OCI-LY1 (cell line): ENCODE measurements at regions not wholly inside any gene's neighbourhood (a gene's known extent, or its start where the extent isn't known, plus 50 kb on each side); places are given as distances from the start of the nearest gene placed in this dataset.

Source experiments
- H2AFZ ChIP-seq: fragments of 200-600 bp; sonication (generic), shearing (Covaris generic); 2 replicates; pipeline ENCODE4 v1.6.0; 2014; ENCODE audit warnings: antibody characterized with exemption, mild to moderate bottlenecking, low read length
- H3F3A ChIP-seq: fragments of 200-600 bp; sonication (generic), shearing (Covaris generic); 2 replicates; pipeline ENCODE4 v1.6.0; 2014; ENCODE audit warnings: mild to moderate bottlenecking, antibody characterized with exemption, low read length, moderate library complexity; ENCODE audit not compliant: insufficient read depth
- H3K27ac ChIP-seq: fragments of 200-600 bp; sonication (generic); 2 replicates; pipeline ENCODE4 v1.5.1; 2014; ENCODE audit warnings: low read length, mixed run types, mild to moderate bottlenecking, low read depth; ENCODE audit not compliant: poor library complexity, severe bottlenecking
- H3K27me3 ChIP-seq: fragments of 200-600 bp; sonication (generic); 2 replicates; pipeline ENCODE4 v1.6.0; 2014; ENCODE audit warnings: antibody characterized with exemption, mild to moderate bottlenecking, low read length, moderate library complexity; ENCODE audit not compliant: insufficient read depth
- H3K36me3 ChIP-seq: fragments of 200-600 bp; sonication (generic); 2 replicates; pipeline ENCODE4 v1.6.1; 2014; ENCODE audit warnings: mild to moderate bottlenecking, antibody characterized with exemption, low read length, moderate library complexity, mixed read lengths; ENCODE audit not compliant: insufficient read depth
- H3K4me1 ChIP-seq: fragments of 200-600 bp; sonication (generic); 2 replicates; pipeline ENCODE4 v1.5.1; 2014; ENCODE audit warnings: mild to moderate bottlenecking, low read length, moderate library complexity; ENCODE audit not compliant: insufficient read depth, severe bottlenecking
- H3K4me2 ChIP-seq: fragments of 200-600 bp; sonication (generic), shearing (Covaris generic); 2 replicates; pipeline ENCODE4 v1.6.1; 2014; ENCODE audit warnings: low read length
- H3K4me3 ChIP-seq: fragments of 200-600 bp; sonication (generic); 2 replicates; pipeline ENCODE4 v1.5.1; 2014; ENCODE audit warnings: low read length, low read depth, mild to moderate bottlenecking, mixed read lengths; ENCODE audit not compliant: poor library complexity, severe bottlenecking
- H3K79me2 ChIP-seq: fragments of 200-600 bp; shearing (Covaris generic); 2 replicates; pipeline ENCODE4 v1.6.1; 2016; ENCODE audit warnings: mixed run types, low read length, mixed read lengths; ENCODE audit not compliant: insufficient read depth
- H3K9ac ChIP-seq: fragments of 200-600 bp; sonication (generic), shearing (Covaris generic); 2 replicates; pipeline ENCODE4 v1.6.1; 2014; ENCODE audit warnings: mild to moderate bottlenecking, low read length, mixed read lengths
- H3K9me2 ChIP-seq: fragments of 200-600 bp; sonication (generic), shearing (Covaris generic); 2 replicates; pipeline ENCODE4 v1.6.1; 2014; ENCODE audit warnings: low read depth, mild to moderate bottlenecking, low read length, mixed read lengths
- H3K9me3 ChIP-seq: fragments of 200-600 bp; shearing (Covaris generic); 2 replicates; pipeline ENCODE4 v1.6.1; 2014; ENCODE audit warnings: low read length, mixed read lengths
- H4K20me1 ChIP-seq: fragments of 200-600 bp; sonication (generic), shearing (Covaris generic); 2 replicates; pipeline ENCODE4 v1.6.0; 2016; ENCODE audit warnings: mild to moderate bottlenecking, low read length; ENCODE audit not compliant: insufficient read depth
- EZH2 ChIP-seq: fragments of 200-600 bp; sonication (generic), shearing (Covaris generic); IDR thresholded peaks from 2 replicates; pipeline ENCODE4 v1.8.0; 2017; ENCODE audit warnings: borderline replicate concordance, mixed run types, mild to moderate bottlenecking, antibody characterized with exemption, low read length, moderate library complexity, mixed read lengths
- TF ChIP-seq, protein P1 (sequence below): fragments of 200-600 bp; sonication (generic), shearing (Covaris generic); IDR thresholded peaks from 2 replicates; pipeline ENCODE4 v1.5.1; 2017; ENCODE audit warnings: mild to moderate bottlenecking, antibody characterized with exemption, low read length, moderate library complexity, mixed read lengths

DNA sequence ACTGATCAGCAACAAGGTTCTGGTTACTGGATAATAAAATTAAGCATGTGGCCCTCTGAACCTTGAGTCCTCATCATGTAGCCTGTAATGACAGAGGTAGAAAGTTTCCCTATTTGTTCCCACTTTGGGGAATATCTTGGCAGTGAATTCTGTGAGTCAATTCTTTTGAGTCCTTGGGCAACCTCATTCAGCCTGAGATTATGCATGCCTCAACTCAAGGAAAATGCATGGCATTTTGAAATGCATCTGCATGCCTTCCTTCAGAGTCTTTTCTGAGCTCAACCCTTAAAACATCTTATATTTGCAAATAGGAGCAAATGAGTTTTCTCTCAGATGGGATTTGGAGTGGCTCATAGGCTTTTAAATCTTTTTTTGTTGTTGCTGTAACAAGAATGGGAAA, 218.1 kb upstream of the CD180 start:
- Histone ChIP-seq H3K4me1 (no peaks in the 10 kb centered on the region), H3K9me2 (no peaks in the 10 kb centered on the region)

DNA sequence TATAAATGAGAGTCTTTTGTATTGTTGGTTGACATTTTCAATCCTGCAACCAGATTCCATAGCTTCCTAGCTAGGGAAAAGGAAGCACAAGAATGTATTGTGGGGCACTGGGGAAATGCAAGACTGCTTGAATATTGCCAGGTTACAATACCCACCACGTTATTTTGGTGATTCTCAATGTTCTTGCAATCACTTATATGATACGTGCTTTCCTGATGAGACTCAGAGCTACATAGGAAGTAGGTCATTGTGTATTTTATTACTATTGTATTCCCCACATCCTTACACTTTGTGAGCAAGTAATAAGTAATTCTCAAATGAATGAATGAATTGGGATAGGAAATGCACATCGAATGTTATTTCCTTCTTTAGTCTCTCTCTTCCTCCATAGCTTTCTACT, 217.1 kb upstream of the CD180 start:
- no peak for TF ChIP-seq EZH2
- TF ChIP-seq, protein P1, sequence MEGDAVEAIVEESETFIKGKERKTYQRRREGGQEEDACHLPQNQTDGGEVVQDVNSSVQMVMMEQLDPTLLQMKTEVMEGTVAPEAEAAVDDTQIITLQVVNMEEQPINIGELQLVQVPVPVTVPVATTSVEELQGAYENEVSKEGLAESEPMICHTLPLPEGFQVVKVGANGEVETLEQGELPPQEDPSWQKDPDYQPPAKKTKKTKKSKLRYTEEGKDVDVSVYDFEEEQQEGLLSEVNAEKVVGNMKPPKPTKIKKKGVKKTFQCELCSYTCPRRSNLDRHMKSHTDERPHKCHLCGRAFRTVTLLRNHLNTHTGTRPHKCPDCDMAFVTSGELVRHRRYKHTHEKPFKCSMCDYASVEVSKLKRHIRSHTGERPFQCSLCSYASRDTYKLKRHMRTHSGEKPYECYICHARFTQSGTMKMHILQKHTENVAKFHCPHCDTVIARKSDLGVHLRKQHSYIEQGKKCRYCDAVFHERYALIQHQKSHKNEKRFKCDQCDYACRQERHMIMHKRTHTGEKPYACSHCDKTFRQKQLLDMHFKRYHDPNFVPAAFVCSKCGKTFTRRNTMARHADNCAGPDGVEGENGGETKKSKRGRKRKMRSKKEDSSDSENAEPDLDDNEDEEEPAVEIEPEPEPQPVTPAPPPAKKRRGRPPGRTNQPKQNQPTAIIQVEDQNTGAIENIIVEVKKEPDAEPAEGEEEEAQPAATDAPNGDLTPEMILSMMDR = no peak
- Histone ChIP-seq H3K4me3 (no peak overlapping the region), H3K9me3 (no peaks in the 10 kb centered on the region), H3K36me3 (no peaks in the 10 kb centered on the region), H3K27ac (no peak overlapping the region), H2AFZ (no peak overlapping the region), H3K9ac (no peak overlapping the region), H3K9me2 (no peaks in the 10 kb centered on the region), H3K79me2 (no peaks in the 10 kb centered on the region), H3K4me2 (no peak overlapping the region), H3K4me1 (no peaks in the 10 kb centered on the region), H3F3A (no peaks in the 10 kb centered on the region), H4K20me1 (no peaks in the 10 kb centered on the region), H3K27me3 (no peaks in the 10 kb centered on the region)

More for the DNA sequence above, 218.1 kb upstream of the CD180 start:
- Histone ChIP-seq H3K9me3 (no peaks in the 10 kb centered on the region), H3K79me2 (no peaks in the 10 kb centered on the region), H3F3A (no peaks in the 10 kb centered on the region), H3K4me2 (no peak overlapping the region), H3K27me3 (no peaks in the 10 kb centered on the region), H3K36me3 (no peaks in the 10 kb centered on the region), H3K27ac (no peak overlapping the region), H2AFZ (no peak overlapping the region), H3K4me3 (no peak overlapping the region), H3K9ac (no peak overlapping the region), H4K20me1 (no peaks in the 10 kb centered on the region)
- TF ChIP-seq, protein P1 = no peak
- no peak for TF ChIP-seq EZH2

DNA sequence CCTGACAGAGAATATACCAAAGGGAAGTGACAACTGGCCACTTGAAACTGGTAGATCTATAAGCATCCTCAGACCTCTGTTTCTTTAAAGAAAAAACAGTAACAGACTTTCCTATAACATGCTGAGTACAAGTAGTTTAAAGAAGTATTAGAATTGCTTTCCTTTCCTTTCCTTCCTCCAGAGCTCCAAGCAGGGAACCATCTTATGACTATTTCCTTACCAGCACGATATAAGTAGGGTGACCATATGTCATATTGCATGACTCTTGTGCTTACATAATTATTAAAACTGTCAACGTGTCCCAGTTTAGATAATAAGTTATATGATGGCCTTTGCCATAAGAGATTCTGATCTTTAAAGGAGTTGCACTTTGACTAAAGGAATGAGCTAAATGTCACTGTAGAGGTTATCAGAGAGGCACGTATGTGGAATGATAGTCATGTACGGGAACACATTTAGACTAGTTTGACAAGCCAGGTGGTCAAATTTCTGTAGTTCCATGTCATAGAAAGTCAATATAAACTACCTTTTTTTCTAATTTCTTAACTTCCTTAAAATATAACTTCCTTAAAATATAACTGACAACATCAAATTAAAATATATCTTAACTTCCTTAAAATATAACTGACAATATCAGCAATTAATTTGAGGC, 212.7 kb upstream of the CD180 start:
- Histone ChIP-seq H3K36me3 (no peaks in the 10 kb centered on the region), H3K27me3 (no peaks in the 10 kb centered on the region), H2AFZ (no peak overlapping the region), H3K4me1 (no peaks in the 10 kb centered on the region), H3K9ac (no peak overlapping the region), H3K9me3 (no peaks in the 10 kb centered on the region), H4K20me1 (no peaks in the 10 kb centered on the region), H3K9me2 (no peaks in the 10 kb centered on the region), H3K4me2 (no peak overlapping the region), H3K27ac (no peak overlapping the region), H3K4me3 (no peak overlapping the region), H3K79me2 (no peaks in the 10 kb centered on the region), H3F3A (no peaks in the 10 kb centered on the region)
- TF ChIP-seq, protein P1 = no peak
- TF ChIP-seq EZH2 = no peak
